Endothelial cell of umbilical vein (primary cell): ENCODE measurements at regions not wholly inside any gene's neighbourhood (a gene's known extent, or its start where the extent isn't known, plus 50 kb on each side); places are given as distances from the start of the nearest gene placed in this dataset.

ENCODE experiments used
- BruUV-seq: library from RNA; stranded (reverse); fragments of 400-500 nt; replicated peaks from 2 replicates; lab custom pipeline; 2021; lab: Mats Ljungman, UMichigan
- CTCF ChIA-PET: fragments of 300-600, 350-600 bp; sonication (Branson Sonifier 250); formaldehyde crosslinking; loops from one replicate; lab custom pipeline; 2021; ENCODE audit warnings: antibody characterized with exemption, inconsistent platforms; lab: Charles Lee
- POLR2A ChIA-PET: fragments of 300-600, 350-600 bp; sonication (Branson Sonifier 250); formaldehyde crosslinking; loops from one replicate; lab custom pipeline; 2021; ENCODE audit warnings: antibody characterized with exemption, inconsistent platforms; lab: Charles Lee
- DNase-seq: peaks from one replicate; pipeline ENCODE4 v3.0.0-alpha.2; 2011; ENCODE audit warnings: low read depth, low spot score
- FAIRE-seq: peaks from 2 replicates; lab custom pipeline; 2011; peaks lifted over from hg19 to GRCh38; lab: Jason Lieb, UNC
- H2AFZ ChIP-seq: 2 replicates; pipeline ENCODE4 v1.6.0; 2012; ENCODE audit warnings: low read depth, low read length, control low read depth, inconsistent platforms
- H3K27ac ChIP-seq: 2 replicates; pipeline ENCODE4 v1.5.1; 2011; ENCODE audit warnings: low read depth, mild to moderate bottlenecking, control low read depth, low read length, moderate library complexity; ENCODE audit not compliant: insufficient read depth
- H3K27me3 ChIP-seq, 2 experiments: 2 replicates each; pipeline versions ENCODE4 v1.6.0 to v1.6.1; 2011; ENCODE audit warnings: low read length in 2 of 2, mixed read lengths in 1 of 2; ENCODE audit not compliant: control insufficient read depth in 2 of 2, insufficient read depth in 2 of 2
- H3K36me3 ChIP-seq, 2 experiments: 2 replicates in 1 of 2; 3 replicates in 1 of 2; pipeline ENCODE4 v1.5.1; 2011; ENCODE audit warnings: low read length in 2 of 2, mild to moderate bottlenecking in 1 of 2, moderate library complexity in 1 of 2; ENCODE audit not compliant: control insufficient read depth in 2 of 2, insufficient read depth in 2 of 2; ENCODE audit errors: extremely low read depth in 1 of 2
- H3K4me1 ChIP-seq: 3 replicates; pipeline ENCODE4 v1.5.1; 2011; ENCODE audit warnings: mild to moderate bottlenecking, low read length; ENCODE audit not compliant: control insufficient read depth, insufficient read depth; ENCODE audit errors: extremely low read depth
- H3K4me2 ChIP-seq: 2 replicates; pipeline ENCODE4 v1.6.1; 2011; ENCODE audit warnings: low read length, control low read depth, mixed read lengths; ENCODE audit not compliant: insufficient read depth
- H3K4me3 ChIP-seq, 3 experiments: fragments of 200-600 bp in 1 of 3; sonication (generic), shearing (Covaris generic) in 1 of 3; replicated peaks in 1 of 3; 2 replicates each; pipeline ENCODE4 v1.5.1; 2011 to 2016; ENCODE audit warnings: control low read depth in 3 of 3, low read length in 3 of 3, mild to moderate bottlenecking in 2 of 3, inconsistent platforms in 1 of 3, low read depth in 1 of 3, moderate library complexity in 1 of 3; ENCODE audit not compliant: insufficient read depth in 1 of 3
- H3K79me2 ChIP-seq: 2 replicates; pipeline ENCODE4 v1.6.0; 2012; ENCODE audit warnings: low read length, inconsistent platforms; ENCODE audit not compliant: control insufficient read depth, insufficient read depth
- H3K9ac ChIP-seq: replicated peaks from 2 replicates; pipeline ENCODE3; 2011; ENCODE audit warnings: low read length, control low read depth; ENCODE audit not compliant: insufficient read depth; ENCODE audit errors: extremely low read depth
- H3K9me1 ChIP-seq: replicated peaks from 3 replicates; pipeline ENCODE4 v1.6.0; 2011; ENCODE audit warnings: mild to moderate bottlenecking, low read length; ENCODE audit not compliant: control insufficient read depth, insufficient read depth; ENCODE audit errors: extremely low read depth
- H3K9me3 ChIP-seq: replicated peaks from 2 replicates; pipeline ENCODE4 v1.5.1; 2012; ENCODE audit warnings: low read length, inconsistent platforms; ENCODE audit not compliant: control insufficient read depth, insufficient read depth
- H4K20me1 ChIP-seq: replicated peaks from 2 replicates; pipeline ENCODE3; 2011; ENCODE audit warnings: mild to moderate bottlenecking, low read length; ENCODE audit not compliant: control insufficient read depth, insufficient read depth; ENCODE audit errors: extremely low read depth
- CTCF ChIP-seq, 2 donors: IDR thresholded peaks; 1 replicate in 1 of 2; 2 replicates in 1 of 2; pipeline ENCODE4 v1.5.1; 2011; ENCODE audit warnings: low read length in 2 of 2, mild to moderate bottlenecking in 2 of 2, moderate library complexity in 2 of 2, control low read depth in 1 of 2, inconsistent platforms in 1 of 2, low read depth in 1 of 2; ENCODE audit not compliant: insufficient read depth in 1 of 2; ENCODE audit errors: extremely low read depth in 1 of 2
- EZH2 ChIP-seq: IDR thresholded peaks from 2 replicates; pipeline ENCODE4 v1.6.1; 2012; ENCODE audit warnings: borderline replicate concordance, low read depth, mild to moderate bottlenecking, moderate library complexity, low read length, inconsistent platforms; ENCODE audit not compliant: severe bottlenecking
- GATA2 ChIP-seq: IDR thresholded peaks from 2 replicates; pipeline ENCODE4 v1.7.0; 2011; ENCODE audit warnings: low read depth, mild to moderate bottlenecking, moderate library complexity, mixed read lengths, low read length; ENCODE audit not compliant: insufficient read length, insufficient read depth
- MAX ChIP-seq: IDR thresholded peaks from 2 replicates; pipeline ENCODE4 v1.6.1; 2011; ENCODE audit not compliant: insufficient read depth, insufficient read length
- MYC ChIP-seq: IDR thresholded peaks from one replicate; pipeline ENCODE4 v1.6.1; 2011; ENCODE audit warnings: mild to moderate bottlenecking, low read depth, low read length
- POLR2A ChIP-seq: IDR thresholded peaks from 2 replicates; pipeline ENCODE4 v1.6.1; 2012; ENCODE audit warnings: low read depth, mild to moderate bottlenecking, control low read depth, low read length
- POLR2AphosphoS5 ChIP-seq: IDR thresholded peaks from 2 replicates; pipeline ENCODE4 v1.6.1; 2012; ENCODE audit warnings: low read depth, mild to moderate bottlenecking, control low read depth, low read length, moderate library complexity; ENCODE audit not compliant: insufficient read depth
- dilution Hi-C: fragments of 300-500 bp; cut with MboI; formaldehyde crosslinking; loops from one replicate; pipeline ENCODE4 v1.15.0; 2019; ENCODE audit warnings: low sequenced_read_pairs; ENCODE audit not compliant: extremely low pct_ligation_motif_present
- intact Hi-C: fragments of 100-400 bp; cut with micrococcal nuclease; formaldehyde crosslinking; loops from one replicate; pipeline ENCODE4 v1.10.0; 2022

GRCh38 chrX:20347481-20347880 lies 80.8 kb upstream of the RPS6KA3 start:
- intact Hi-C loops = no loop called here
- H2AFZ ChIP-seq = no peak overlapping the region
- no peaks in the 10 kb centered on the region for H3K9me1 ChIP-seq
- BruUV-seq = no TSS peak
- TF ChIP-seq MAX (no peak), EZH2 (no peak), POLR2AphosphoS5 (no peak), POLR2A (no peak), CTCF (IDR thresholded peaks at IDR 0.05; ENCODE audit: extremely low read depth in 1 of 2, insufficient read depth in 1 of 2, low read depth in 1 of 2, low read length in 2 of 2) (no peak), MYC (no peak), GATA2 (no peak)
- H3K79me2 ChIP-seq = no peaks in the 10 kb centered on the region
- H3K4me1 ChIP-seq = no peaks in the 10 kb centered on the region
- H3K9ac ChIP-seq = no peak overlapping the region
- FAIRE-seq (no peak), DNase-seq (no peak)
- no peak overlapping the region for H3K4me2 ChIP-seq
- no peaks in the 10 kb centered on the region for H3K27me3 ChIP-seq
- H3K4me3 ChIP-seq = no peak overlapping the region
- dilution Hi-C loops = no loop called here
- ChIA-PET POLR2A (no interaction called here), CTCF (no interaction called here)
- no peaks in the 10 kb centered on the region for H3K36me3 ChIP-seq
- H3K9me3 ChIP-seq = no peaks in the 10 kb centered on the region
- no peak overlapping the region for H3K27ac ChIP-seq
- H4K20me1 ChIP-seq = no peaks in the 10 kb centered on the region

- H3K9me1 ChIP-seq = no peaks in the 10 kb centered on the region
- intact Hi-C loops = no loop called here
- CTCF ChIA-PET = interaction anchor here (0.6 kb wide), 1 partner anchor 42 kb away, joined by 3 read pairs; no protein-coding TSS in a partner anchor
Measured at GRCh38 chrX:20333672-20334071, 67.0 kb upstream of the RPS6KA3 start.

More at GRCh38 chrX:20333672-20334071, 67.0 kb upstream of the RPS6KA3 start:
- Histone ChIP-seq H3K36me3 (no peaks in the 10 kb centered on the region), H3K9ac (no peak overlapping the region), H3K4me3 (no peak overlapping the region), H3K27ac (no peak overlapping the region), H2AFZ (no peak overlapping the region), H3K4me2 (no peak overlapping the region), H3K79me2 (no peaks in the 10 kb centered on the region), H4K20me1 (no peaks in the 10 kb centered on the region), H3K9me3 (no peaks in the 10 kb centered on the region), H3K27me3 (no peaks in the 10 kb centered on the region), H3K4me1 (no peaks in the 10 kb centered on the region)
- no TSS peak for BruUV-seq
- DNase-seq (no peak), FAIRE-seq (no peak)
- dilution Hi-C loops = no loop called here
- POLR2A ChIA-PET = no interaction called here
- no peak for TF ChIP-seq MYC
- no peak for TF ChIP-seq CTCF (IDR thresholded peaks at IDR 0.05; ENCODE audit: extremely low read depth in 1 of 2, insufficient read depth in 1 of 2, low read depth in 1 of 2, low read length in 2 of 2)
